Peyer's patch (tissue), 4 donors: ENCODE measurements at regions not wholly inside any gene's neighbourhood (a gene's known extent, or its start where the extent isn't known, plus 50 kb on each side); places are given as distances from the start of the nearest gene placed in this dataset.

Source experiments
- DNase-seq, 3 donors: peaks; one replicate each; pipeline ENCODE4 v3.0.0-alpha.2; 2017 to 2019
- H3K27ac ChIP-seq, 4 donors: fragments of 200-600 bp; sonication (generic); one replicate each; pipeline ENCODE4 v1.5.1; 2016 to 2019
- H3K27me3 ChIP-seq, 2 donors: fragments of 200-600 bp; sonication (generic); one replicate each; pipeline ENCODE4 v1.5.1; 2019
- H3K36me3 ChIP-seq, 3 donors: fragments of 200-600 bp; sonication (generic); one replicate each; pipeline ENCODE4 v1.5.1; 2016 to 2019
- H3K4me1 ChIP-seq, 4 donors: fragments of 200-600 bp; sonication (generic); one replicate each; pipeline ENCODE4 v1.5.1; 2016 to 2019
- H3K4me3 ChIP-seq, 4 donors: fragments of 200-600 bp; sonication (generic); 1 replicate in 3 of 4; 2 replicates in 1 of 4; pipeline ENCODE4 v1.5.1; 2016 to 2019; ENCODE audit warnings: mild to moderate bottlenecking in 1 of 4
- H3K9me3 ChIP-seq, 4 donors: fragments of 200-600 bp; sonication (generic); one replicate each; pipeline ENCODE4 v1.5.1; 2016 to 2019; ENCODE audit warnings: mild to moderate bottlenecking in 1 of 4
- POLR2A ChIP-seq, 2 donors: fragments of 450-650 bp; IDR thresholded peaks; one replicate each; pipeline ENCODE4 v1.5.1; 2017; ENCODE audit warnings: antibody characterized with exemption in 2 of 2, mild to moderate bottlenecking in 2 of 2, moderate library complexity in 2 of 2
- TF ChIP-seq, protein P1 (sequence below), 6 experiments: fragments of 450-650 bp in 4 of 6; fragments of 200-600 bp in 2 of 6; sonication (generic) in 1 of 6; IDR thresholded peaks; one replicate each; pipeline ENCODE4 v1.5.1; 2017 to 2019; ENCODE audit warnings: antibody characterized with exemption in 6 of 6, mild to moderate bottlenecking in 3 of 6, moderate library complexity in 1 of 6

DNA sequence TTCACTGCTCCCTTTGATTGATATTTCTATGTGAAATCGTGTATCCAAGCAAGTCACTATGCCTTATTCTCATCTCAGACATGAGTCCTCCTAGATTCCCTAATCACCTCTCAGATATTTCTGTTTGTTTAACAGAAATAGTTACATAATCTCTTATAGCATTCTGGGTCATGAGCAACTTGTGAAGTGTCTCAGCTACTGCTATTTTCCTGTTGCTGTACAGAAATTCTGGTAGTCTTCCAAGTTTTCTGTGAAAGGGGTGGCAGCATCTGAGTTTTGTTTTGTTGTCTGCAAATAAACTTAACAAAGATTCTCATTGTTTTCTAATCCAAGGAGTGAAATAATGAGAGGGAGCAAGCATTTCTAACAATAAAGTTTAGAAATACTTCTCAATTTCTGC, 256.9 kb upstream of the ST8SIA4 start:
- no peaks in the 10 kb centered on the region for H3K27me3 ChIP-seq
- H3K9me3 ChIP-seq: no peaks in the 10 kb centered on the region
- H3K4me3 ChIP-seq: no peak overlapping the region
- H3K36me3 ChIP-seq: no peaks in the 10 kb centered on the region
- TF ChIP-seq POLR2A (IDR thresholded peaks at IDR 0.05): no peak
- TF ChIP-seq, protein P1, sequence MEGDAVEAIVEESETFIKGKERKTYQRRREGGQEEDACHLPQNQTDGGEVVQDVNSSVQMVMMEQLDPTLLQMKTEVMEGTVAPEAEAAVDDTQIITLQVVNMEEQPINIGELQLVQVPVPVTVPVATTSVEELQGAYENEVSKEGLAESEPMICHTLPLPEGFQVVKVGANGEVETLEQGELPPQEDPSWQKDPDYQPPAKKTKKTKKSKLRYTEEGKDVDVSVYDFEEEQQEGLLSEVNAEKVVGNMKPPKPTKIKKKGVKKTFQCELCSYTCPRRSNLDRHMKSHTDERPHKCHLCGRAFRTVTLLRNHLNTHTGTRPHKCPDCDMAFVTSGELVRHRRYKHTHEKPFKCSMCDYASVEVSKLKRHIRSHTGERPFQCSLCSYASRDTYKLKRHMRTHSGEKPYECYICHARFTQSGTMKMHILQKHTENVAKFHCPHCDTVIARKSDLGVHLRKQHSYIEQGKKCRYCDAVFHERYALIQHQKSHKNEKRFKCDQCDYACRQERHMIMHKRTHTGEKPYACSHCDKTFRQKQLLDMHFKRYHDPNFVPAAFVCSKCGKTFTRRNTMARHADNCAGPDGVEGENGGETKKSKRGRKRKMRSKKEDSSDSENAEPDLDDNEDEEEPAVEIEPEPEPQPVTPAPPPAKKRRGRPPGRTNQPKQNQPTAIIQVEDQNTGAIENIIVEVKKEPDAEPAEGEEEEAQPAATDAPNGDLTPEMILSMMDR (IDR thresholded peaks at IDR 0.05): no peak
- no peaks in the 10 kb centered on the region for H3K4me1 ChIP-seq
- no peak for DNase-seq
- H3K27ac ChIP-seq: no peak overlapping the region

DNA sequence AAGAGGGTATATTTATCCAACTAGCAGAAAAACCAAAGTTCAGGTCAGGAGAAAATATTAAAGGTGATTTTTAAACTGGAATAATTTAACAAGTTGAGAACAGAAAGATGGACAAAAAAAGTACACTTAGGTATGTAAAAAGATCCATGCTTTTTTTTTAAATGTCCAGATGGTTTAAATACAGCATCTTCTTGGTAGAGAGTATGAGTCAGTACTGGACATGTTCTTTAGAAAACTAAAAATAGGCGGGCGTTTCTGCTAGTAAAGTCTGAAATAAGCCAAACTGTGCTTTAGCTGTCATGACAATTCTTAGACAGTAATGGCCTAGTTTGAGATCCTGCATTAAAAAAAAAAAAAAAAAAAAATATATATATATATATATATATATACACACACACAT, 255.9 kb upstream of the ST8SIA4 start:
- no peaks in the 10 kb centered on the region for H3K4me1 ChIP-seq
- no peak overlapping the region for H3K27ac ChIP-seq
- H3K4me3 ChIP-seq: no peak overlapping the region
- DNase-seq: no peak
- no peaks in the 10 kb centered on the region for H3K9me3 ChIP-seq
- H3K27me3 ChIP-seq: no peaks in the 10 kb centered on the region
- no peaks in the 10 kb centered on the region for H3K36me3 ChIP-seq
- TF ChIP-seq, protein P1 (IDR thresholded peaks at IDR 0.05): no peak
- TF ChIP-seq POLR2A (IDR thresholded peaks at IDR 0.05): no peak

DNA sequence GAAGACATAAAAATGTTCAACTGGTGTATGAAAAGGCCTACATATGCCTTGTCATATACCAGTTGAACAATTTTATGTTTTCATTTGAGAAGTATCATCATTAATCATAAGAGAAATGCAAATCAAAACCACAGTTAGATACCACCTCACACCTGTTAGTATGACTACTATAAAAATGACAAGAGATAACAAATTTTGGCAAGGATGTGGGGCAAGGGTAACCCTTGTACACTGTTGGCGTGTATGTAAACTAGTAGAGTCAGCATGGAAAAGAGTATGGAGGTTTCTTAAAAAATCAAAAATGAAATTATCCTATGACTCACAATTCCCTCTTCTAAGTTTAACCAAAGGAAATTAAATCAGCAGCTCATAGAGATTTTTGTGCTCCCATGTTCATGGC, 250.4 kb upstream of the ST8SIA4 start:
- no peak for DNase-seq
- no peak for TF ChIP-seq POLR2A (IDR thresholded peaks at IDR 0.05)
- TF ChIP-seq, protein P1 (IDR thresholded peaks at IDR 0.05): no peak
- Histone ChIP-seq H3K4me1 (no peaks in the 10 kb centered on the region), H3K36me3 (no peaks in the 10 kb centered on the region), H3K9me3 (no peaks in the 10 kb centered on the region), H3K27ac (no peak overlapping the region), H3K4me3 (no peak overlapping the region), H3K27me3 (no peaks in the 10 kb centered on the region)

DNA sequence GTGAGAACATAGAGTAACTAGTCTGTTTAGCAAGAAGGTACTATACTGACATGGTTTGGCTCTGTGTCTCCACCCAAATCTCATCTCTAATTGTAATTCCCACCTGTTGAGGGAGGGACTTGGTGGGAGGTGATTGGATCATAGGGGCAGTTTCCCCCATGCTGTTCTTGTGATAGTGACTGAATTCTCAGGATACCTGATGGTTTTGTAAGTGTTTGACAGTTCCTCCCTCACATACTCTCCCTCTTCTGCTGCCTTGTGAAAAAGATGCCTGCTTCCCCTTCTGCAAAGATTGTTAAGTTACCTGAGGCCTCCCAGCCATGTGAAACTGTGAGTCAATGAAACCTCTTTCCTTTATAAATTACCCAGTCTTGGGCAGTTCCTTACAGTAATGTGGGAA, 240.4 kb upstream of the ST8SIA4 start:
- TF ChIP-seq POLR2A (IDR thresholded peaks at IDR 0.05): no peak
- TF ChIP-seq, protein P1 (IDR thresholded peaks at IDR 0.05): no peak
- Histone ChIP-seq H3K27ac (no peak overlapping the region), H3K9me3 (no peaks in the 10 kb centered on the region), H3K4me3 (no peak overlapping the region), H3K27me3 (no peaks in the 10 kb centered on the region), H3K36me3 (no peaks in the 10 kb centered on the region), H3K4me1 (no peaks in the 10 kb centered on the region)
- no peak for DNase-seq

DNA sequence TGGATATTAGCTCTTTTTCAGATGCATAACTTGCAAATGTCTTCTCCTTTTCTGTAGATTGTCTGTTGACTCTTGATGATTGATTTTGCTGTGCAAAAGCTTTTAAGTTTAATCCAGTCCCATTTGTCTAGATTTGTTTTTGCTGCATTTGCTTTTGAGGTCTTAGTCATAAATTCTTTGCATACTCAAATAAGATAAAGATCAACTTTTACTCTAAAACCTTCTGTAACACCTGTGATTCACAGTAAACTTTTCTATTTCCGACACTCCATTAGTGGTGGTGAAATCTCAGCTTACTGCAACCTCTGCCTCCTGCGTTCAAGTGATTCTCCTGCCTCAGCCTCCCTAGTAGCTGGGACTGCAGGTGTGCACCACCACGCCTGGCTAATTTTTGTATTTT, 239.0 kb upstream of the ST8SIA4 start:
- no peaks in the 10 kb centered on the region for H3K9me3 ChIP-seq
- no peaks in the 10 kb centered on the region for H3K36me3 ChIP-seq
- no peak for TF ChIP-seq POLR2A (IDR thresholded peaks at IDR 0.05)
- TF ChIP-seq, protein P1 (IDR thresholded peaks at IDR 0.05): no peak
- no peak overlapping the region for H3K4me3 ChIP-seq
- H3K27me3 ChIP-seq: no peaks in the 10 kb centered on the region
- no peaks in the 10 kb centered on the region for H3K4me1 ChIP-seq
- DNase-seq: no peak
- H3K27ac ChIP-seq: no peak overlapping the region

DNA sequence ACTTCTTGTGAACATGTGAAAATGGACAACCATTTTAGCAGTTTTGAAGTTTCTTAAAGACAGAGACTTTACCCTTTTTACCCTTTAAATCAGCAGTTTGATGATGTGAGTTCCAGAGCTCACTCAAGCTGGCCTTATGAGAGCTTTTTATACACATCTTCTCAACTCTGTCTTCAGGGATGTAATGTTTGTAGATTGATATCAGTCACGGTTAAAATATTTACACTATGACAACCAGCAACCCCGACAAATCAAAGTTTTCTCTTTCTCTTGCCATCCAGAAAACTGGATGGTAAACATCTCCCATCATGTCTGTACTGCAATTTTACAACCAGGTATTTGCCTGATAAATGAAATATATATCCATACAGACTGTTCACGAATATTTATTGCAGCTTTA, 233.4 kb upstream of the ST8SIA4 start:
- H3K36me3 ChIP-seq: no peaks in the 10 kb centered on the region
- no peaks in the 10 kb centered on the region for H3K27me3 ChIP-seq
- no peaks in the 10 kb centered on the region for H3K9me3 ChIP-seq
- no peak for TF ChIP-seq POLR2A (IDR thresholded peaks at IDR 0.05)
- TF ChIP-seq, protein P1 (IDR thresholded peaks at IDR 0.05): no peak
- no peaks in the 10 kb centered on the region for H3K4me1 ChIP-seq
- H3K4me3 ChIP-seq: no peak overlapping the region
- no peak overlapping the region for H3K27ac ChIP-seq
- DNase-seq: no peak
